H9 (cell line): ENCODE measurements at regions not wholly inside any gene's neighbourhood (a gene's known extent, or its start where the extent isn't known, plus 50 kb on each side); places are given as distances from the start of the nearest gene placed in this dataset.

Experiments used
- DNase-seq: peaks from one replicate; pipeline ENCODE4 v3.0.0-alpha.2; 2017
- H2AFZ ChIP-seq: one replicate; pipeline ENCODE4 v1.6.1; 2013; ENCODE audit warnings: mild to moderate bottlenecking, low read length, control low read depth, moderate library complexity
- H2AK5ac ChIP-seq: 2 replicates; pipeline ENCODE4 v1.6.1; 2013; ENCODE audit warnings: low read length, control low read depth, mixed read lengths; ENCODE audit not compliant: insufficient read length
- H2BK120ac ChIP-seq: one replicate; pipeline ENCODE4 v1.6.1; 2013; ENCODE audit warnings: low read depth, mild to moderate bottlenecking, low read length, control low read depth, inconsistent platforms; ENCODE audit not compliant: poor library complexity, severe bottlenecking
- H2BK12ac ChIP-seq: 2 replicates; pipeline ENCODE4 v1.6.1; 2013; ENCODE audit warnings: low read length, control low read depth, mixed read lengths, low read depth; ENCODE audit not compliant: insufficient read length
- H2BK15ac ChIP-seq: 2 replicates; pipeline ENCODE4 v1.6.1; 2013; ENCODE audit warnings: low read depth, low read length, control low read depth
- H2BK20ac ChIP-seq: one replicate; pipeline ENCODE4 v1.6.1; 2013; ENCODE audit warnings: low read depth, mild to moderate bottlenecking, low read length, control low read depth, inconsistent platforms; ENCODE audit not compliant: poor library complexity, severe bottlenecking
- H2BK5ac ChIP-seq: 2 replicates; pipeline ENCODE4 v1.6.1; 2013; ENCODE audit warnings: low read length, control low read depth, mixed read lengths; ENCODE audit not compliant: insufficient read length
- H3K14ac ChIP-seq: 2 replicates; pipeline ENCODE4 v1.6.1; 2013; ENCODE audit warnings: low read length, control low read depth; ENCODE audit not compliant: insufficient read depth
- H3K18ac ChIP-seq: 2 replicates; pipeline ENCODE4 v1.6.1; 2013; ENCODE audit warnings: low read depth, mild to moderate bottlenecking, mixed read lengths, low read length, control low read depth; ENCODE audit not compliant: insufficient read length
- H3K23ac ChIP-seq: 2 replicates; pipeline ENCODE4 v1.6.1; 2013; ENCODE audit warnings: low read length, control low read depth, mixed read lengths, low read depth; ENCODE audit not compliant: insufficient read length
- H3K23me2 ChIP-seq: 2 replicates; pipeline ENCODE4 v1.6.1; 2013; ENCODE audit warnings: low read depth, mild to moderate bottlenecking, mixed read lengths, low read length, control low read depth; ENCODE audit not compliant: insufficient read length, poor library complexity, severe bottlenecking
- H3K27ac ChIP-seq: 2 replicates; pipeline ENCODE4 v1.5.1; 2013; ENCODE audit warnings: low read length, control low read depth, mixed read lengths, low read depth; ENCODE audit not compliant: insufficient read length
- H3K27me3 ChIP-seq: 2 replicates; pipeline ENCODE4 v1.6.1; 2013; ENCODE audit warnings: low read length, control low read depth, inconsistent platforms; ENCODE audit not compliant: insufficient read depth
- H3K4ac ChIP-seq: 2 replicates; pipeline ENCODE4 v1.6.1; 2013; ENCODE audit warnings: low read depth, mild to moderate bottlenecking, control low read depth, inconsistent platforms, low read length, moderate library complexity
- H3K4me1 ChIP-seq: 2 replicates; pipeline ENCODE4 v1.6.1; 2013; ENCODE audit warnings: low read length, control low read depth, inconsistent platforms; ENCODE audit not compliant: insufficient read depth
- H3K4me2 ChIP-seq: 2 replicates; pipeline ENCODE4 v1.6.1; 2013; ENCODE audit warnings: low read length, control low read depth, mixed read lengths; ENCODE audit not compliant: insufficient read length, insufficient read depth
- H3K56ac ChIP-seq: 2 replicates; pipeline ENCODE4 v1.6.1; 2013; ENCODE audit warnings: low read depth, mild to moderate bottlenecking, mixed read lengths, low read length, control low read depth; ENCODE audit not compliant: insufficient read length
- H3K79me1 ChIP-seq: 2 replicates; pipeline ENCODE4 v1.6.1; 2013; ENCODE audit warnings: low read depth, mild to moderate bottlenecking, moderate library complexity, low read length, control low read depth, inconsistent platforms; ENCODE audit not compliant: insufficient read depth, poor library complexity, severe bottlenecking
- H3K79me2 ChIP-seq: 2 replicates; pipeline ENCODE4 v1.6.1; 2013; ENCODE audit warnings: low read length, control low read depth, inconsistent platforms; ENCODE audit not compliant: insufficient read depth
- H3K9ac ChIP-seq: 2 replicates; pipeline ENCODE4 v1.6.1; 2013; ENCODE audit warnings: low read length, control low read depth, mixed read lengths; ENCODE audit not compliant: insufficient read length; ENCODE audit errors: extremely low read depth
- H3K9me3 ChIP-seq: one replicate; pipeline ENCODE4 v1.6.1; 2013; ENCODE audit warnings: low read depth, low read length, inconsistent platforms; ENCODE audit not compliant: control insufficient read depth
- H3T11ph ChIP-seq: one replicate; pipeline ENCODE4 v1.6.1; 2013; ENCODE audit warnings: mild to moderate bottlenecking, low read length, control low read depth, inconsistent platforms
- H4K20me1 ChIP-seq: one replicate; pipeline ENCODE4 v1.6.1; 2013; ENCODE audit not compliant: control insufficient read depth, insufficient read length, insufficient read depth
- H4K5ac ChIP-seq: 2 replicates; pipeline ENCODE4 v1.6.1; 2013; ENCODE audit warnings: low read depth, mild to moderate bottlenecking, mixed read lengths, low read length, control low read depth; ENCODE audit not compliant: insufficient read length
- H4K8ac ChIP-seq: replicated peaks from 2 replicates; pipeline ENCODE4 v1.6.1; 2013; ENCODE audit warnings: low read length, control low read depth, mixed read lengths, low read depth; ENCODE audit not compliant: insufficient read length
- H4K91ac ChIP-seq: 2 replicates; pipeline ENCODE4 v1.6.1; 2013; ENCODE audit warnings: low read depth, mild to moderate bottlenecking, moderate library complexity, mixed read lengths, low read length, control low read depth; ENCODE audit not compliant: insufficient read length
- H3K27ac Mint-ChIP-seq, 3 experiments: 2 replicates in 2 of 3; 3 replicates in 1 of 3; pipeline ENCODE4 v1.8.0; 2020 to 2021; ENCODE audit warnings: mixed read lengths in 3 of 3, mild to moderate bottlenecking in 1 of 3, moderate library complexity in 1 of 3
- H3K27me3 Mint-ChIP-seq: 2 replicates; pipeline ENCODE4 v1.8.0; 2021; ENCODE audit warnings: low read depth, mild to moderate bottlenecking, moderate library complexity, mixed read lengths
- H3K36me3 Mint-ChIP-seq, 3 experiments: 2 replicates in 2 of 3; 3 replicates in 1 of 3; pipeline ENCODE4 v1.8.0; 2020 to 2021; ENCODE audit warnings: low read depth in 3 of 3, mixed read lengths in 3 of 3; ENCODE audit not compliant: insufficient read depth in 1 of 3
- H3K4me1 Mint-ChIP-seq, 2 experiments: 2 replicates each; pipeline ENCODE4 v1.8.0; 2020; ENCODE audit warnings: mixed read lengths in 2 of 2
- H3K4me3 Mint-ChIP-seq, 2 experiments: 2 replicates in 1 of 2; 3 replicates in 1 of 2; pipeline ENCODE4 v1.8.0; 2020 to 2021; ENCODE audit warnings: mild to moderate bottlenecking in 2 of 2, mixed read lengths in 2 of 2, moderate library complexity in 1 of 2
- H3K9me3 Mint-ChIP-seq, 2 experiments: 2 replicates in 1 of 2; 3 replicates in 1 of 2; pipeline ENCODE4 v1.8.0; 2020; ENCODE audit warnings: mild to moderate bottlenecking in 2 of 2, mixed read lengths in 2 of 2, moderate library complexity in 1 of 2
- TF ChIP-seq, protein P1 (sequence below): fragments of 200-600 bp; sonication (generic); conservative IDR thresholded peaks from 3 replicates; pipeline ENCODE4 v1.8.0; 2021; ENCODE audit warnings: antibody characterized with exemption, mild to moderate bottlenecking

DNA sequence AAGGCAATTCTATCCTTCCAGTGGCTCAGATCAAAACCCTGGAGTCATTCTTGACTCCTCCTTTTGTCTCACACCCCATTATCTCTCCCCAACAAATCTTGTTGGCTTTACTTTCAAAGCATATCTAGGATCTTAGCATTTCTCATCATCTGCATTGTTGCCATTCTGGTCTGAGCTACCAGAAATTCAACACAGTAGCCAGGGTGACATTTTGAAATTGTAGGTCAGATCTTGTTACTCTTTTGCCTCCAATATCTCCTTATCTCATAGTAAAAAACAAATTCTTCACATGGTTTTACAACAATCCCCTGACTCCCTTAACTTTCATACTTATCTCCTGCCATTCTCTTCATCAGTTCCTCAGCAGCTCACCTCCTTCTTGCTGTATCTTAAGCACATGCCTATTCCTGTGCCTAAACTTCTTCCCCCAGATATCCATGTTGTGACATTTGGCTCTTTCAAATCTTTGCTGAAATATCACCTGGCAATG, 115.8 kb downstream of the KLF5 start:
- Histone ChIP-seq H2AFZ (no peak overlapping the region), H3K4me2 (no peak overlapping the region), H3K18ac (no peak overlapping the region), H2BK15ac (no peak overlapping the region), H3K56ac (no peak overlapping the region), H3K27ac (no peak overlapping the region), H3K4me1 (no peaks in the 10 kb centered on the region), H4K20me1 (no peaks in the 10 kb centered on the region), H3K23ac (no peak overlapping the region), H3K27me3 (no peaks in the 10 kb centered on the region), H4K5ac (no peak overlapping the region), H2BK5ac (no peak overlapping the region), H3K79me1 (no peaks in the 10 kb centered on the region), H2AK5ac (no peak overlapping the region), H3K14ac (no peak overlapping the region), H2BK12ac (no peak overlapping the region), H3K4ac (no peak overlapping the region), H3K79me2 (no peaks in the 10 kb centered on the region), H3K9me3 (no peaks in the 10 kb centered on the region), H3K9ac (no peak overlapping the region), H2BK120ac (no peak overlapping the region), H2BK20ac (no peak overlapping the region), H4K8ac (no peak overlapping the region), H3K23me2 (no peaks in the 10 kb centered on the region), H3T11ph (no peak overlapping the region), H4K91ac (no peak overlapping the region)
- Mint-ChIP-seq H3K9me3 (no peaks in the 10 kb centered on the region), H3K36me3 (no peaks in the 10 kb centered on the region), H3K27ac (no peak overlapping the region), H3K27me3 (no peaks in the 10 kb centered on the region), H3K4me3 (no peak overlapping the region), H3K4me1 (peaks cover 14 to 19% of the 10 kb centered on the region in 2 experiments)
- no peak for DNase-seq
- TF ChIP-seq, protein P1, sequence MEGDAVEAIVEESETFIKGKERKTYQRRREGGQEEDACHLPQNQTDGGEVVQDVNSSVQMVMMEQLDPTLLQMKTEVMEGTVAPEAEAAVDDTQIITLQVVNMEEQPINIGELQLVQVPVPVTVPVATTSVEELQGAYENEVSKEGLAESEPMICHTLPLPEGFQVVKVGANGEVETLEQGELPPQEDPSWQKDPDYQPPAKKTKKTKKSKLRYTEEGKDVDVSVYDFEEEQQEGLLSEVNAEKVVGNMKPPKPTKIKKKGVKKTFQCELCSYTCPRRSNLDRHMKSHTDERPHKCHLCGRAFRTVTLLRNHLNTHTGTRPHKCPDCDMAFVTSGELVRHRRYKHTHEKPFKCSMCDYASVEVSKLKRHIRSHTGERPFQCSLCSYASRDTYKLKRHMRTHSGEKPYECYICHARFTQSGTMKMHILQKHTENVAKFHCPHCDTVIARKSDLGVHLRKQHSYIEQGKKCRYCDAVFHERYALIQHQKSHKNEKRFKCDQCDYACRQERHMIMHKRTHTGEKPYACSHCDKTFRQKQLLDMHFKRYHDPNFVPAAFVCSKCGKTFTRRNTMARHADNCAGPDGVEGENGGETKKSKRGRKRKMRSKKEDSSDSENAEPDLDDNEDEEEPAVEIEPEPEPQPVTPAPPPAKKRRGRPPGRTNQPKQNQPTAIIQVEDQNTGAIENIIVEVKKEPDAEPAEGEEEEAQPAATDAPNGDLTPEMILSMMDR, result no peak
